NT2/D1 (cell line): ENCODE measurements at regions not wholly inside any gene's neighbourhood (a gene's known extent, or its start where the extent isn't known, plus 50 kb on each side); places are given as distances from the start of the nearest gene placed in this dataset.
"Not testable (repeated sequence)": the region's sequence is repeated elsewhere in the genome, so short reads cannot be mapped to it uniquely, and the experiment has no call there.

Experiments
- DNase-seq: peaks from one replicate; pipeline ENCODE4 v3.0.0-alpha.2; 2011; ENCODE audit warnings: low read depth, low spot score
- H3K27me3 ChIP-seq: 2 replicates; pipeline ENCODE4 v1.6.0; 2011; ENCODE audit warnings: mild to moderate bottlenecking; ENCODE audit not compliant: insufficient read length, insufficient read depth
- H3K36me3 ChIP-seq: 2 replicates; pipeline ENCODE4 v1.6.1; 2011; ENCODE audit warnings: mild to moderate bottlenecking, low read length, mixed read lengths; ENCODE audit not compliant: insufficient read depth, insufficient read length
- H3K4me1 ChIP-seq: 2 replicates; pipeline ENCODE4 v1.5.1; 2011; ENCODE audit not compliant: insufficient read depth, insufficient read length
- H3K4me3 ChIP-seq: 2 replicates; pipeline ENCODE4 v1.5.1; 2011; ENCODE audit warnings: low read depth; ENCODE audit not compliant: insufficient read length
- H3K9ac ChIP-seq: 2 replicates; pipeline ENCODE4 v1.6.0; 2011; ENCODE audit warnings: low read depth; ENCODE audit not compliant: insufficient read length
- H3K9me3 ChIP-seq: 2 replicates; pipeline ENCODE4 v1.5.1; 2011; ENCODE audit warnings: mild to moderate bottlenecking, low read length; ENCODE audit not compliant: insufficient read depth
- SUZ12 ChIP-seq: IDR thresholded peaks from 2 replicates; pipeline ENCODE4 v1.6.1; 2011; ENCODE audit not compliant: insufficient read length, insufficient read depth; ENCODE audit errors: extremely low read depth
- YY1 ChIP-seq: IDR thresholded peaks from 2 replicates; pipeline ENCODE4 v1.6.1; 2011; ENCODE audit not compliant: insufficient read length, insufficient read depth
- ZNF274 ChIP-seq: IDR thresholded peaks from 2 replicates; pipeline ENCODE4 v1.6.1; 2011; ENCODE audit warnings: mild to moderate bottlenecking, low read depth, low read length

- Histone ChIP-seq H3K4me3 (no peak overlapping the region), H3K4me1 (no peaks in the 10 kb centered on the region), H3K9me3 (no peaks in the 10 kb centered on the region), H3K27me3 (no peaks in the 10 kb centered on the region), H3K9ac (no peak overlapping the region), H3K36me3 (no peaks in the 10 kb centered on the region)
- TF ChIP-seq YY1, result no peak
- TF ChIP-seq ZNF274, result no peak
- no peak for TF ChIP-seq SUZ12
- DNase-seq, result no peak
Measured at GRCh38 chr3:82386647-82387046, 625.2 kb upstream of the GBE1 start.

GRCh38 chr3:82384181-82384580, 622.7 kb upstream of the GBE1 start:
- no peaks in the 10 kb centered on the region for H3K4me1 ChIP-seq
- no peak overlapping the region for H3K4me3 ChIP-seq
- H3K36me3 ChIP-seq, result no peaks in the 10 kb centered on the region
- H3K9ac ChIP-seq, result no peak overlapping the region
- TF ChIP-seq SUZ12 (no peak), YY1 (no peak), ZNF274 (no peak)
- DNase-seq, result no peak
- no peaks in the 10 kb centered on the region for H3K9me3 ChIP-seq
- no peaks in the 10 kb centered on the region for H3K27me3 ChIP-seq

- H3K4me3 ChIP-seq, result no peak overlapping the region
- H3K9ac ChIP-seq, result no peak overlapping the region
- H3K9me3 ChIP-seq, result peaks cover 13% of the 10 kb centered on the region
- H3K27me3 ChIP-seq, result no peaks in the 10 kb centered on the region
- DNase-seq, result no peak
- no peaks in the 10 kb centered on the region for H3K4me1 ChIP-seq
- no peaks in the 10 kb centered on the region for H3K36me3 ChIP-seq
- TF ChIP-seq ZNF274 (no peak), YY1 (no peak), SUZ12 (no peak)
Measured at GRCh38 chr3:82382831-82383230, 621.4 kb upstream of the GBE1 start.

- Histone ChIP-seq H3K9ac (no peak overlapping the region), H3K27me3 (no peaks in the 10 kb centered on the region), H3K4me3 (no peak overlapping the region), H3K9me3 (peaks cover 41% of the 10 kb centered on the region), H3K36me3 (no peaks in the 10 kb centered on the region), H3K4me1 (no peaks in the 10 kb centered on the region)
- DNase-seq, result no peak
- no peak for TF ChIP-seq SUZ12
- no peak for TF ChIP-seq ZNF274
- no peak for TF ChIP-seq YY1
Measured at GRCh38 chr3:82378392-82378791, 616.9 kb upstream of the GBE1 start.

GRCh38 chr3:82376883-82377282, 615.4 kb upstream of the GBE1 start:
- Histone ChIP-seq H3K4me3 (no peak overlapping the region), H3K4me1 (no peaks in the 10 kb centered on the region), H3K27me3 (no peaks in the 10 kb centered on the region), H3K9ac (no peak overlapping the region), H3K9me3 (peaks cover 41% of the 10 kb centered on the region), H3K36me3 (no peaks in the 10 kb centered on the region)
- TF ChIP-seq SUZ12 (no peak), YY1 (no peak), ZNF274 (no peak)
- peak; percentile 11 for DNase-seq

GRCh38 chr3:82373833-82374232, 612.4 kb upstream of the GBE1 start:
- not testable (repeated sequence) for DNase-seq, H3K27me3 ChIP-seq, H3K9ac ChIP-seq, H3K36me3 ChIP-seq, H3K4me1 ChIP-seq, H3K4me3 ChIP-seq
- H3K9me3 ChIP-seq, result peaks cover 38% of the 10 kb centered on the region

GRCh38 chr3:82364827-82365226, 603.4 kb upstream of the GBE1 start:
- no peaks in the 10 kb centered on the region for H3K4me1 ChIP-seq
- no peak for TF ChIP-seq YY1
- TF ChIP-seq ZNF274, result no peak
- no peak for TF ChIP-seq SUZ12
- H3K9me3 ChIP-seq, result no peaks in the 10 kb centered on the region
- H3K36me3 ChIP-seq, result no peaks in the 10 kb centered on the region
- H3K27me3 ChIP-seq, result no peaks in the 10 kb centered on the region
- no peak overlapping the region for H3K4me3 ChIP-seq
- no peak for DNase-seq
- H3K9ac ChIP-seq, result no peak overlapping the region

GRCh38 chr3:82363131-82363530, 601.7 kb upstream of the GBE1 start:
- no peak for DNase-seq
- Histone ChIP-seq H3K27me3 (no peaks in the 10 kb centered on the region), H3K9me3 (no peaks in the 10 kb centered on the region), H3K4me3 (no peak overlapping the region), H3K36me3 (no peaks in the 10 kb centered on the region), H3K9ac (no peak overlapping the region), H3K4me1 (no peaks in the 10 kb centered on the region)
- no peak for TF ChIP-seq SUZ12
